Gastroesophageal sphincter (tissue), 3 donors: ENCODE measurements at regions not wholly inside any gene's neighbourhood (a gene's known extent, or its start where the extent isn't known, plus 50 kb on each side); places are given as distances from the start of the nearest gene placed in this dataset.

Experiments
- CTCF ChIP-seq, 4 experiments: fragments of 200-600 bp in 2 of 4; fragments of 450-650 bp in 2 of 4; sonication (generic) in 1 of 4; IDR thresholded peaks; one replicate each; pipeline ENCODE4 v1.5.1; 2017 to 2019; ENCODE audit warnings: antibody characterized with exemption in 4 of 4, mild to moderate bottlenecking in 2 of 4, moderate library complexity in 2 of 4
- EP300 ChIP-seq: sonication (generic); formaldehyde crosslinking; IDR thresholded peaks from one replicate; pipeline ENCODE4 v1.6.1; 2017; ENCODE audit warnings: antibody characterized with exemption, mild to moderate bottlenecking
- POLR2A ChIP-seq, 2 donors: fragments of 450-650 bp; IDR thresholded peaks; one replicate each; pipeline ENCODE4 v1.6.1; 2017; ENCODE audit warnings: antibody characterized with exemption in 2 of 2, mild to moderate bottlenecking in 2 of 2, moderate library complexity in 1 of 2
- POLR2AphosphoS5 ChIP-seq: sonication (generic); formaldehyde crosslinking; IDR thresholded peaks from one replicate; pipeline ENCODE4 v1.6.1; 2017; ENCODE audit warnings: antibody characterized with exemption

DNA sequence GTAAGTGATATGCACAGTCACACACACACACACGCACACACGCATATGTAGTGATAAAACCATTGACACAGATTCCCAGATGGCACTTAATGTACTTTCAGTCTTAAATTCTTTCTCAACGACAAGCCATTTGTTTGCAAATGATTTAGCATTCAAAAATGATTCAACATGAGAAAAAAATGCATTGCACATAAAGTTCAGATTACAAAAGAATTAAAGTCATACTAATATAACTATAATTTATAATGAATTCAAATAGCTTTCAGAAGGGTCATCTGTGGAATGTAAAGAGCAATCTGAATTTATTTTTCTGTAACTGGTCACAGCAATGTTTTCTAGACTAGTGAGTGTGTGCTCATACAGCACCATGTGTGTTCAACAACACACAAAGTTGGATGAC, 521.6 kb upstream of the ZNF337 start:
- TF ChIP-seq CTCF (IDR thresholded peaks at IDR 0.05), result no peak
- TF ChIP-seq POLR2A (IDR thresholded peaks at IDR 0.05), result no peak
- TF ChIP-seq EP300, result no peak
- no peak for TF ChIP-seq POLR2AphosphoS5
